ENCODE measurements at regions not wholly inside any gene's neighbourhood (a gene's known extent, or its start where the extent isn't known, plus 50 kb on each side); places are given as distances from the start of the nearest gene placed in this dataset.
A peak's percentile ranks its signal among the peaks of the same experiment; 100 is the strongest.

GRCh38 chr16:51559901-51560300, 408.8 kb upstream of the SALL1 start:
- DNase-seq = no peak

GRCh38 chr16:51557670-51558069, 406.6 kb upstream of the SALL1 start:
- DNase-seq = no peak

GRCh38 chr16:51556694-51557340, 405.7 kb upstream of the SALL1 start:
- no peak for DNase-seq

- no peak for DNase-seq
Observed at GRCh38 chr16:51553910-51554309, 402.8 kb upstream of the SALL1 start.

GRCh38 chr16:51553314-51553713, 402.2 kb upstream of the SALL1 start:
- DNase-seq = no peak

- no peak for DNase-seq
Observed at GRCh38 chr16:51550800-51551347, 399.8 kb upstream of the SALL1 start.

GRCh38 chr16:51549836-51550235, 398.8 kb upstream of the SALL1 start:
- DNase-seq = no peak

- no peak for DNase-seq
Observed at GRCh38 chr16:51545951-51546350, 394.9 kb upstream of the SALL1 start.

- DNase-seq = no peak
Observed at GRCh38 chr16:51544851-51545467, 393.9 kb upstream of the SALL1 start.

GRCh38 chr16:51543971-51544370, 392.9 kb upstream of the SALL1 start:
- no peak for DNase-seq

GRCh38 chr16:51542981-51543815, 392.1 kb upstream of the SALL1 start:
- DNase-seq = no peak

GRCh38 chr16:51540259-51540658, 389.2 kb upstream of the SALL1 start:
- DNase-seq = peak; percentile 44

GRCh38 chr16:51538707-51539498, 387.8 kb upstream of the SALL1 start:
- peak; percentile 89 for DNase-seq

GRCh38 chr16:51535591-51535990, 384.5 kb upstream of the SALL1 start:
- DNase-seq = no peak

- no peak for DNase-seq
Observed at GRCh38 chr16:51532551-51532950, 381.5 kb upstream of the SALL1 start.

GRCh38 chr16:51531271-51531670, 380.2 kb upstream of the SALL1 start:
- DNase-seq = no peak

- no peak for DNase-seq
Observed at GRCh38 chr16:51527349-51527748, 376.3 kb upstream of the SALL1 start.

GRCh38 chr16:51526621-51527020, 375.6 kb upstream of the SALL1 start:
- no peak for DNase-seq

GRCh38 chr16:51524555-51525373, 373.7 kb upstream of the SALL1 start:
- peak; percentile 65 for DNase-seq

GRCh38 chr16:51524070-51524469, 373.0 kb upstream of the SALL1 start:
- DNase-seq = no peak

- DNase-seq = no peak
Observed at GRCh38 chr16:51523400-51523799, 372.3 kb upstream of the SALL1 start.

- no peak for DNase-seq
Observed at GRCh38 chr16:51522902-51523301, 371.8 kb upstream of the SALL1 start.
